ENCODE measurements at regions not wholly inside any gene's neighbourhood (a gene's known extent, or its start where the extent isn't known, plus 50 kb on each side); places are given as distances from the start of the nearest gene placed in this dataset.

- no peak for TF ChIP-seq SIN3A (IDR thresholded peaks at IDR 0.05; ENCODE audit: borderline replicate concordance, insufficient read depth, low read length)
- TF ChIP-seq POLR2AphosphoS5 (IDR thresholded peaks at IDR 0.05; ENCODE audit: low read depth, low read length), result no peak
- no peak for TF ChIP-seq FOXP2 (optimal IDR thresholded peaks at IDR 0.05; ENCODE audit: borderline replicate concordance, extremely low read depth, extremely low read length, insufficient read depth)
- no peak for TF ChIP-seq TAF1 (IDR thresholded peaks at IDR 0.05; ENCODE audit: borderline replicate concordance, insufficient read depth, low read length)
- TF ChIP-seq, protein P1, sequence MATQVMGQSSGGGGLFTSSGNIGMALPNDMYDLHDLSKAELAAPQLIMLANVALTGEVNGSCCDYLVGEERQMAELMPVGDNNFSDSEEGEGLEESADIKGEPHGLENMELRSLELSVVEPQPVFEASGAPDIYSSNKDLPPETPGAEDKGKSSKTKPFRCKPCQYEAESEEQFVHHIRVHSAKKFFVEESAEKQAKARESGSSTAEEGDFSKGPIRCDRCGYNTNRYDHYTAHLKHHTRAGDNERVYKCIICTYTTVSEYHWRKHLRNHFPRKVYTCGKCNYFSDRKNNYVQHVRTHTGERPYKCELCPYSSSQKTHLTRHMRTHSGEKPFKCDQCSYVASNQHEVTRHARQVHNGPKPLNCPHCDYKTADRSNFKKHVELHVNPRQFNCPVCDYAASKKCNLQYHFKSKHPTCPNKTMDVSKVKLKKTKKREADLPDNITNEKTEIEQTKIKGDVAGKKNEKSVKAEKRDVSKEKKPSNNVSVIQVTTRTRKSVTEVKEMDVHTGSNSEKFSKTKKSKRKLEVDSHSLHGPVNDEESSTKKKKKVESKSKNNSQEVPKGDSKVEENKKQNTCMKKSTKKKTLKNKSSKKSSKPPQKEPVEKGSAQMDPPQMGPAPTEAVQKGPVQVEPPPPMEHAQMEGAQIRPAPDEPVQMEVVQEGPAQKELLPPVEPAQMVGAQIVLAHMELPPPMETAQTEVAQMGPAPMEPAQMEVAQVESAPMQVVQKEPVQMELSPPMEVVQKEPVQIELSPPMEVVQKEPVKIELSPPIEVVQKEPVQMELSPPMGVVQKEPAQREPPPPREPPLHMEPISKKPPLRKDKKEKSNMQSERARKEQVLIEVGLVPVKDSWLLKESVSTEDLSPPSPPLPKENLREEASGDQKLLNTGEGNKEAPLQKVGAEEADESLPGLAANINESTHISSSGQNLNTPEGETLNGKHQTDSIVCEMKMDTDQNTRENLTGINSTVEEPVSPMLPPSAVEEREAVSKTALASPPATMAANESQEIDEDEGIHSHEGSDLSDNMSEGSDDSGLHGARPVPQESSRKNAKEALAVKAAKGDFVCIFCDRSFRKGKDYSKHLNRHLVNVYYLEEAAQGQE (IDR thresholded peaks at IDR 0.05; ENCODE audit: insufficient read depth in 1 of 2, low read depth in 2 of 2, low read length in 2 of 2), result no peak
These were observed 441.1 kb downstream of the PTH2R start for GRCh38 chr2:208847651-208848050.

DNA sequence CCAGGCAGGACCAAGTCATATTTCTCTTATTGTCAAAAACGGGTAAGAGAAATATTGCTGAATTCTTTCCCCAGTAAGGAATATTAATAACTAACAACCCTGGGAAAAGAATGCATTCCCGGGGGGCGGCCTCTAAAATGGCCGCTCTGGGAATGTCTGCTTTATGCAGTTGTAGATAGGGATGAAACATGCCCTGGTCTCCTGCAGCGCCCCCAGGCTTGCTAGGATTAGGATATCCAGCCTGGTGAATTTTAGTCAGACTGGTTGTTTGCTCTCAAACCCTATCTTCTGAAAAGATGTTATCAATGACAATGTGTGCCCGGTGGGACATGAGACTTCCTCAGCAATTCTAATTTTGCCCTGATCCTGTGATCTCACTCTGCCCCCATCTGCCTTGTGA, 448.1 kb downstream of the PTH2R start:
- TF ChIP-seq SIN3A (IDR thresholded peaks at IDR 0.05; ENCODE audit: borderline replicate concordance, insufficient read depth, low read length) (no peak), FOXP2 (optimal IDR thresholded peaks at IDR 0.05; ENCODE audit: borderline replicate concordance, extremely low read depth, extremely low read length, insufficient read depth) (no peak), TAF1 (IDR thresholded peaks at IDR 0.05; ENCODE audit: borderline replicate concordance, insufficient read depth, low read length) (no peak), POLR2AphosphoS5 (IDR thresholded peaks at IDR 0.05; ENCODE audit: low read depth, low read length) (no peak)
- TF ChIP-seq, protein P1 (IDR thresholded peaks at IDR 0.05; ENCODE audit: insufficient read depth in 1 of 2, low read depth in 2 of 2, low read length in 2 of 2), result no peak

- TF ChIP-seq, protein P1 (IDR thresholded peaks at IDR 0.05; ENCODE audit: insufficient read depth in 1 of 2, low read depth in 2 of 2, low read length in 2 of 2), result no peak
- TF ChIP-seq SIN3A (IDR thresholded peaks at IDR 0.05; ENCODE audit: borderline replicate concordance, insufficient read depth, low read length), result no peak
- TF ChIP-seq POLR2AphosphoS5 (IDR thresholded peaks at IDR 0.05; ENCODE audit: low read depth, low read length), result no peak
- TF ChIP-seq TAF1 (IDR thresholded peaks at IDR 0.05; ENCODE audit: borderline replicate concordance, insufficient read depth, low read length), result no peak
- no peak for TF ChIP-seq FOXP2 (optimal IDR thresholded peaks at IDR 0.05; ENCODE audit: borderline replicate concordance, extremely low read depth, extremely low read length, insufficient read depth)
These were observed 460.8 kb downstream of the PTH2R start for GRCh38 chr2:208867374-208867773.

DNA sequence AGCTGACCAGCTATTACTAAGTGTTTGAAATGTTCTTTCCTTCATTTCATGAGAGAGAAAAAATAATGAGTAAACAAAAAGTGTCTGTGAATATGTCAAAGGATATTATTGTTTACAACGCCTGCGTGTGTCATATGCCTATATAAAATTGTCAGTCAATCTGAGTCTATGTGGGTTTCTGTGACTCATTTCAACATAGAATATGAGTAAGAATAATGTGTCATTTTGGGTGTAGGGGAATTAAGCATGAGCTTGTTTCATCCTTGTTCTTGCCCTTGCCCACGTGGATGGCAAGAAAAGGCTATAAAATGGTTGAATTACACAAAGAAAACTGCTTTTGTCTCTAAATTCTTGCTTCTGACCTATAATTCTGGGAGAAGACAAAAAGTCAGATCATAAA, 466.0 kb downstream of the PTH2R start:
- no peak for TF ChIP-seq TAF1 (IDR thresholded peaks at IDR 0.05; ENCODE audit: borderline replicate concordance, insufficient read depth, low read length)
- no peak for TF ChIP-seq SIN3A (IDR thresholded peaks at IDR 0.05; ENCODE audit: borderline replicate concordance, insufficient read depth, low read length)
- TF ChIP-seq POLR2AphosphoS5 (IDR thresholded peaks at IDR 0.05; ENCODE audit: low read depth, low read length), result no peak
- TF ChIP-seq, protein P1 (IDR thresholded peaks at IDR 0.05; ENCODE audit: insufficient read depth in 1 of 2, low read depth in 2 of 2, low read length in 2 of 2), result no peak
- no peak for TF ChIP-seq FOXP2 (optimal IDR thresholded peaks at IDR 0.05; ENCODE audit: borderline replicate concordance, extremely low read depth, extremely low read length, insufficient read depth)

GRCh38 chr2:208879666-208880065, 473.1 kb downstream of the PTH2R start:
- no peak for TF ChIP-seq TAF1 (IDR thresholded peaks at IDR 0.05; ENCODE audit: borderline replicate concordance, insufficient read depth, low read length)
- TF ChIP-seq FOXP2 (optimal IDR thresholded peaks at IDR 0.05; ENCODE audit: borderline replicate concordance, extremely low read depth, extremely low read length, insufficient read depth), result no peak
- no peak for TF ChIP-seq POLR2AphosphoS5 (IDR thresholded peaks at IDR 0.05; ENCODE audit: low read depth, low read length)
- TF ChIP-seq, protein P1 (IDR thresholded peaks at IDR 0.05; ENCODE audit: insufficient read depth in 1 of 2, low read depth in 2 of 2, low read length in 2 of 2), result no peak
- no peak for TF ChIP-seq SIN3A (IDR thresholded peaks at IDR 0.05; ENCODE audit: borderline replicate concordance, insufficient read depth, low read length)

All from PFSK-1 (cell line).